K562 (cell line): ENCODE measurements at regions not wholly inside any gene's neighbourhood (a gene's known extent, or its start where the extent isn't known, plus 50 kb on each side); places are given as distances from the start of the nearest gene placed in this dataset.

ENCODE experiments used
- CHD4 ChIP-seq: fragments of 200-600 bp; sonication (generic); IDR thresholded peaks from 3 replicates; pipeline ENCODE4 v1.6.1; 2012; ENCODE audit warnings: low read depth, mild to moderate bottlenecking, mixed read lengths, low read length, inconsistent platforms; ENCODE audit not compliant: insufficient read depth, insufficient replicate concordance, poor library complexity, severe bottlenecking
- CREB1 ChIP-seq, 2 experiments: sonication (generic) in 1 of 2; formaldehyde crosslinking in 1 of 2; IDR thresholded peaks; 2 replicates each; pipeline versions ENCODE4 v1.6.1 to v1.8.0; 2012 to 2022; ENCODE audit warnings: inconsistent platforms in 1 of 2, mild to moderate bottlenecking in 1 of 2, missing genetic modification reagents in 1 of 2, moderate library complexity in 1 of 2
- FOXJ3 ChIP-seq: sonication (generic); formaldehyde crosslinking; IDR thresholded peaks from 2 replicates; pipeline ENCODE4 v1.4.0; 2020; ENCODE audit warnings: mild to moderate bottlenecking, missing genetic modification reagents
- RCOR1 ChIP-seq, 2 experiments: IDR thresholded peaks; 2 replicates each; pipeline ENCODE4 v1.6.1; 2012; ENCODE audit warnings: low read depth in 2 of 2, low read length in 2 of 2, borderline replicate concordance in 1 of 2, improper control_type of control experiment in 1 of 2
- SRF ChIP-seq, 2 experiments: fragments of 250-450, 450-650 bp in 1 of 2; sonication (Bioruptor Pico) in 1 of 2; sonication (generic) in 1 of 2; formaldehyde crosslinking; IDR thresholded peaks; 2 replicates each; pipeline versions ENCODE4 v1.5.0 to v1.5.1; 2020 to 2022; ENCODE audit warnings: mild to moderate bottlenecking in 1 of 2, missing genetic modification reagents in 1 of 2
- TAL1 ChIP-seq: fragments of 450-650 bp; IDR thresholded peaks from 2 replicates; pipeline ENCODE4 v1.6.1; 2016; ENCODE audit warnings: mild to moderate bottlenecking
- TEAD1 ChIP-seq, 2 experiments: fragments of 450-650 bp in 1 of 2; sonication (generic) in 1 of 2; formaldehyde crosslinking; IDR thresholded peaks; 2 replicates each; pipeline versions ENCODE4 v1.4.0 to v1.8.0; 2020 to 2022; ENCODE audit warnings: mild to moderate bottlenecking in 2 of 2, missing genetic modification reagents in 1 of 2
- TFAM ChIP-seq: fragments of 250-450 bp; sonication (Bioruptor Pico); conservative IDR thresholded peaks from 2 replicates; pipeline ENCODE4 v1.5.0; 2021; ENCODE audit warnings: mild to moderate bottlenecking, moderate library complexity
- XRCC3 ChIP-seq: fragments of 450-650 bp; IDR thresholded peaks from 2 replicates; pipeline ENCODE4 v1.6.1; 2017; ENCODE audit warnings: mild to moderate bottlenecking, moderate library complexity
- ZC3H11A ChIP-seq: IDR thresholded peaks from 2 replicates; pipeline ENCODE4 v1.6.1; 2012; ENCODE audit warnings: low read depth, low read length, improper control_type of control experiment
- ZNF561 ChIP-seq: fragments of 450-650 bp; formaldehyde crosslinking; conservative IDR thresholded peaks from 2 replicates; pipeline ENCODE4 v1.4.0; 2020; ENCODE audit warnings: mild to moderate bottlenecking, moderate library complexity
- TF ChIP-seq, protein P1 (sequence below): sonication (generic); formaldehyde crosslinking; IDR thresholded peaks from 2 replicates; pipeline ENCODE4 v1.8.1; 2023; ENCODE audit warnings: missing genetic modification reagents, mild to moderate bottlenecking, borderline replicate concordance
- TF ChIP-seq, protein P2 (sequence below): IDR thresholded peaks from 3 replicates; pipeline ENCODE4 v1.6.1; 2011; ENCODE audit warnings: borderline replicate concordance, mild to moderate bottlenecking, moderate library complexity; ENCODE audit not compliant: insufficient read length; ENCODE audit errors: extremely low read depth

DNA sequence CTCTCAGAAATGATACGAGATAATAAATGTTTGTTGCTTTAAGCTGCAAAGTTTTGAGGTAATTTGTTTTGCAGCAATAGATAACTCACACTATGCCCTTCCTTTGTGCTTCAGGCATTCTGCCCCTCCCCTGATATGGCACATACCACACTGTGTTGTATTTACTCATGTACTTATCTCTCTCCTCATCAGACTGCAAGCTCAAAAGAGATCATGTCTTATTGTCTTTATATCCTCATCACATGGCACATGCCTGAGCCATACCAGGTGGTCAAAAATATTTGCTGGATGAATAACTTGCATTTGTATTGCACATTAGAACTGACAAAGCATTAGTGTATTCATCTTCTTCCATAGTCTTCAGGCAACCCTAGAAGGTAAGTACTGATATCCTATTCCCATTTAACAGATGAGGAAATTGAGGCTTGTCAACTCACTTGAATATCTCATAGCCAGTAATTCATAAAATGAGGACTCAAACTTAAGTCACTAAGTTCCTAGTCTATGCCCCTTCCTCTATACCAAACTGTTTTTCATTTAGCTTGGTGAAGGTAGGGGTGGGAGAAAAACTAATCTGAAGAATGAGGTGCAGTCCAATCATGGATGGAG is 83.9 kb upstream of the EED start (continued):
- TF ChIP-seq, protein P1, sequence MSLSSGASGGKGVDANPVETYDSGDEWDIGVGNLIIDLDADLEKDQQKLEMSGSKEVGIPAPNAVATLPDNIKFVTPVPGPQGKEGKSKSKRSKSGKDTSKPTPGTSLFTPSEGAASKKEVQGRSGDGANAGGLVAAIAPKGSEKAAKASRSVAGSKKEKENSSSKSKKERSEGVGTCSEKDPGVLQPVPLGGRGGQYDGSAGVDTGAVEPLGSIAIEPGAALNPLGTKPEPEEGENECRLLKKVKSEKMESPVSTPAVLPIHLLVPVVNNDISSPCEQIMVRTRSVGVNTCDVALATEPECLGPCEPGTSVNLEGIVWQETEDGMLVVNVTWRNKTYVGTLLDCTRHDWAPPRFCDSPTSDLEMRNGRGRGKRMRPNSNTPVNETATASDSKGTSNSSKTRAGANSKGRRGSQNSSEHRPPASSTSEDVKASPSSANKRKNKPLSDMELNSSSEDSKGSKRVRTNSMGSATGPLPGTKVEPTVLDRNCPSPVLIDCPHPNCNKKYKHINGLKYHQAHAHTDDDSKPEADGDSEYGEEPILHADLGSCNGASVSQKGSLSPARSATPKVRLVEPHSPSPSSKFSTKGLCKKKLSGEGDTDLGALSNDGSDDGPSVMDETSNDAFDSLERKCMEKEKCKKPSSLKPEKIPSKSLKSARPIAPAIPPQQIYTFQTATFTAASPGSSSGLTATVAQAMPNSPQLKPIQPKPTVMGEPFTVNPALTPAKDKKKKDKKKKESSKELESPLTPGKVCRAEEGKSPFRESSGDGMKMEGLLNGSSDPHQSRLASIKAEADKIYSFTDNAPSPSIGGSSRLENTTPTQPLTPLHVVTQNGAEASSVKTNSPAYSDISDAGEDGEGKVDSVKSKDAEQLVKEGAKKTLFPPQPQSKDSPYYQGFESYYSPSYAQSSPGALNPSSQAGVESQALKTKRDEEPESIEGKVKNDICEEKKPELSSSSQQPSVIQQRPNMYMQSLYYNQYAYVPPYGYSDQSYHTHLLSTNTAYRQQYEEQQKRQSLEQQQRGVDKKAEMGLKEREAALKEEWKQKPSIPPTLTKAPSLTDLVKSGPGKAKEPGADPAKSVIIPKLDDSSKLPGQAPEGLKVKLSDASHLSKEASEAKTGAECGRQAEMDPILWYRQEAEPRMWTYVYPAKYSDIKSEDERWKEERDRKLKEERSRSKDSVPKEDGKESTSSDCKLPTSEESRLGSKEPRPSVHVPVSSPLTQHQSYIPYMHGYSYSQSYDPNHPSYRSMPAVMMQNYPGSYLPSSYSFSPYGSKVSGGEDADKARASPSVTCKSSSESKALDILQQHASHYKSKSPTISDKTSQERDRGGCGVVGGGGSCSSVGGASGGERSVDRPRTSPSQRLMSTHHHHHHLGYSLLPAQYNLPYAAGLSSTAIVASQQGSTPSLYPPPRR (CRISPR knock-in tag): no peak
- TF ChIP-seq XRCC3 (no peak), CREB1 (IDR thresholded peaks at IDR 0.05) (no peak), CREB1 (CRISPR knock-in tag; IDR thresholded peaks at IDR 0.05) (no peak), SRF (CRISPR knock-in tag; IDR thresholded peaks at IDR 0.05) (no peak), RCOR1 (IDR thresholded peaks at IDR 0.05; ENCODE audit: borderline replicate concordance in 1 of 2, low read depth in 2 of 2, low read length in 2 of 2) (0 out of 4 replicates have a peak, but pooled peaks of 1 of the 2 experiments have one; percentile 7), FOXJ3 (CRISPR knock-in tag) (no peak), CHD4 (peak; percentile 81), ZC3H11A (no peak), TEAD1 (CRISPR knock-in tag; IDR thresholded peaks at IDR 0.05) (0 out of 4 replicates have a peak, but pooled peaks of 1 of the 2 experiments have one; percentile 18), TFAM (CRISPR knock-in tag) (no peak), ZNF561 (CRISPR knock-in tag) (no peak), TAL1 (no peak)
- TF ChIP-seq, protein P2, sequence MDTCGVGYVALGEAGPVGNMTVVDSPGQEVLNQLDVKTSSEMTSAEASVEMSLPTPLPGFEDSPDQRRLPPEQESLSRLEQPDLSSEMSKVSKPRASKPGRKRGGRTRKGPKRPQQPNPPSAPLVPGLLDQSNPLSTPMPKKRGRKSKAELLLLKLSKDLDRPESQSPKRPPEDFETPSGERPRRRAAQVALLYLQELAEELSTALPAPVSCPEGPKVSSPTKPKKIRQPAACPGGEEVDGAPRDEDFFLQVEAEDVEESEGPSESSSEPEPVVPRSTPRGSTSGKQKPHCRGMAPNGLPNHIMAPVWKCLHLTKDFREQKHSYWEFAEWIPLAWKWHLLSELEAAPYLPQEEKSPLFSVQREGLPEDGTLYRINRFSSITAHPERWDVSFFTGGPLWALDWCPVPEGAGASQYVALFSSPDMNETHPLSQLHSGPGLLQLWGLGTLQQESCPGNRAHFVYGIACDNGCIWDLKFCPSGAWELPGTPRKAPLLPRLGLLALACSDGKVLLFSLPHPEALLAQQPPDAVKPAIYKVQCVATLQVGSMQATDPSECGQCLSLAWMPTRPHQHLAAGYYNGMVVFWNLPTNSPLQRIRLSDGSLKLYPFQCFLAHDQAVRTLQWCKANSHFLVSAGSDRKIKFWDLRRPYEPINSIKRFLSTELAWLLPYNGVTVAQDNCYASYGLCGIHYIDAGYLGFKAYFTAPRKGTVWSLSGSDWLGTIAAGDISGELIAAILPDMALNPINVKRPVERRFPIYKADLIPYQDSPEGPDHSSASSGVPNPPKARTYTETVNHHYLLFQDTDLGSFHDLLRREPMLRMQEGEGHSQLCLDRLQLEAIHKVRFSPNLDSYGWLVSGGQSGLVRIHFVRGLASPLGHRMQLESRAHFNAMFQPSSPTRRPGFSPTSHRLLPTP: no peak
